Skeletal muscle satellite cell (primary cell): ENCODE measurements at regions not wholly inside any gene's neighbourhood (a gene's known extent, or its start where the extent isn't known, plus 50 kb on each side); places are given as distances from the start of the nearest gene placed in this dataset.
A peak's percentile ranks its signal among the peaks of the same experiment; 100 is the strongest.

ENCODE experiments used
- H3K27me3 ChIP-seq: 2 replicates; pipeline ENCODE4 v1.7.0; 2013; ENCODE audit warnings: low read length; ENCODE audit not compliant: control insufficient read depth, insufficient read depth
- H3K36me3 ChIP-seq: 2 replicates; pipeline ENCODE4 v1.7.0; 2013; ENCODE audit warnings: mild to moderate bottlenecking, control low read depth, low read length; ENCODE audit not compliant: insufficient read depth
- H3K4me1 ChIP-seq: 2 replicates; pipeline ENCODE4 v1.7.0; 2013; ENCODE audit warnings: low read length; ENCODE audit not compliant: control insufficient read depth, insufficient read depth
- H3K4me2 ChIP-seq: 2 replicates; pipeline ENCODE4 v1.7.0; 2013; ENCODE audit warnings: mild to moderate bottlenecking, low read length
- H3K4me3 ChIP-seq: 2 replicates; pipeline ENCODE4 v1.7.0; 2013; ENCODE audit warnings: low read length
- H3K9ac ChIP-seq: 2 replicates; pipeline ENCODE4 v1.7.0; 2013; ENCODE audit warnings: mild to moderate bottlenecking, low read depth, low read length, moderate library complexity
- H3K9me3 ChIP-seq: replicated peaks from 2 replicates; pipeline ENCODE4 v1.7.0; 2013; ENCODE audit warnings: mild to moderate bottlenecking, control low read depth, low read length

- H3K9ac ChIP-seq, result peak overlapping the region; percentile 74
- H3K27me3 ChIP-seq, result peaks cover 23% of the 10 kb centered on the region
Measured at GRCh38 chr15:70473581-70474370, 289.6 kb downstream of the UACA start.

GRCh38 chr15:70471517-70471916, 291.8 kb downstream of the UACA start:
- H3K27me3 ChIP-seq, result peaks cover 34% of the 10 kb centered on the region
- H3K4me3 ChIP-seq, result no peak overlapping the region

More at GRCh38 chr15:70473581-70474370, 289.6 kb downstream of the UACA start:
- Histone ChIP-seq H3K36me3 (no peaks in the 10 kb centered on the region), H3K4me1 (peaks cover 32% of the 10 kb centered on the region), H3K9me3 (no peaks in the 10 kb centered on the region), H3K4me3 (peak overlapping the region; percentile 65), H3K4me2 (peak overlapping the region; percentile 87)

GRCh38 chr15:70470556-70471191, 292.7 kb downstream of the UACA start:
- H3K9me3 ChIP-seq, result no peaks in the 10 kb centered on the region
- no peak overlapping the region for H3K9ac ChIP-seq
- peaks cover 42% of the 10 kb centered on the region for H3K27me3 ChIP-seq
- H3K4me3 ChIP-seq, result no peak overlapping the region
- H3K4me2 ChIP-seq, result no peak overlapping the region
- no peaks in the 10 kb centered on the region for H3K36me3 ChIP-seq
- peaks cover 24% of the 10 kb centered on the region for H3K4me1 ChIP-seq

More at GRCh38 chr15:70471517-70471916, 291.8 kb downstream of the UACA start:
- H3K9me3 ChIP-seq, result no peaks in the 10 kb centered on the region
- no peak overlapping the region for H3K9ac ChIP-seq
- H3K36me3 ChIP-seq, result no peaks in the 10 kb centered on the region
- no peak overlapping the region for H3K4me2 ChIP-seq
- peaks cover 32% of the 10 kb centered on the region for H3K4me1 ChIP-seq

GRCh38 chr15:70469651-70470555, 293.5 kb downstream of the UACA start:
- no peaks in the 10 kb centered on the region for H3K9me3 ChIP-seq
- peaks cover 19% of the 10 kb centered on the region for H3K4me1 ChIP-seq
- H3K9ac ChIP-seq, result no peak overlapping the region
- H3K4me3 ChIP-seq, result no peak overlapping the region
- H3K4me2 ChIP-seq, result no peak overlapping the region
- peaks cover 49% of the 10 kb centered on the region for H3K27me3 ChIP-seq
- H3K36me3 ChIP-seq, result no peaks in the 10 kb centered on the region

- H3K36me3 ChIP-seq, result no peaks in the 10 kb centered on the region
- no peak overlapping the region for H3K9ac ChIP-seq
- H3K27me3 ChIP-seq, result peaks cover 57% of the 10 kb centered on the region
- no peaks in the 10 kb centered on the region for H3K9me3 ChIP-seq
- peaks cover 12% of the 10 kb centered on the region for H3K4me1 ChIP-seq
- no peak overlapping the region for H3K4me2 ChIP-seq
- H3K4me3 ChIP-seq, result no peak overlapping the region
Measured at GRCh38 chr15:70469182-70469581, 294.2 kb downstream of the UACA start.

- Histone ChIP-seq H3K4me1 (no peaks in the 10 kb centered on the region), H3K4me3 (no peak overlapping the region), H3K9ac (no peak overlapping the region), H3K27me3 (peaks cover 78% of the 10 kb centered on the region), H3K4me2 (no peak overlapping the region), H3K9me3 (no peaks in the 10 kb centered on the region), H3K36me3 (no peaks in the 10 kb centered on the region)
Measured at GRCh38 chr15:70466895-70467529, 296.3 kb downstream of the UACA start.

- Histone ChIP-seq H3K4me3 (no peak overlapping the region), H3K9me3 (no peaks in the 10 kb centered on the region), H3K4me2 (no peak overlapping the region), H3K9ac (no peak overlapping the region), H3K36me3 (no peaks in the 10 kb centered on the region), H3K4me1 (no peaks in the 10 kb centered on the region), H3K27me3 (peaks cover 83% of the 10 kb centered on the region)
Measured at GRCh38 chr15:70466305-70466704, 297.1 kb downstream of the UACA start.

- Histone ChIP-seq H3K4me1 (no peaks in the 10 kb centered on the region), H3K4me2 (no peak overlapping the region), H3K9ac (no peak overlapping the region), H3K9me3 (no peaks in the 10 kb centered on the region), H3K4me3 (no peak overlapping the region), H3K36me3 (no peaks in the 10 kb centered on the region), H3K27me3 (peaks cover 82% of the 10 kb centered on the region)
Measured at GRCh38 chr15:70465812-70466211, 297.5 kb downstream of the UACA start.

- Histone ChIP-seq H3K4me1 (peaks cover 8% of the 10 kb centered on the region), H3K27me3 (peaks cover 70% of the 10 kb centered on the region)
Measured at GRCh38 chr15:70463453-70463834, 299.9 kb downstream of the UACA start.

GRCh38 chr15:70461992-70462391, 301.4 kb downstream of the UACA start:
- no peak overlapping the region for H3K4me2 ChIP-seq
- H3K9me3 ChIP-seq, result no peaks in the 10 kb centered on the region
- H3K36me3 ChIP-seq, result no peaks in the 10 kb centered on the region
- peaks cover 70% of the 10 kb centered on the region for H3K27me3 ChIP-seq
- H3K4me1 ChIP-seq, result peaks cover 8% of the 10 kb centered on the region
- H3K9ac ChIP-seq, result no peak overlapping the region
- no peak overlapping the region for H3K4me3 ChIP-seq

More at GRCh38 chr15:70463453-70463834, 299.9 kb downstream of the UACA start:
- Histone ChIP-seq H3K9me3 (no peaks in the 10 kb centered on the region), H3K4me2 (no peak overlapping the region), H3K9ac (no peak overlapping the region), H3K4me3 (no peak overlapping the region), H3K36me3 (no peaks in the 10 kb centered on the region)

GRCh38 chr15:70461017-70461416, 302.3 kb downstream of the UACA start:
- H3K36me3 ChIP-seq, result no peaks in the 10 kb centered on the region
- peaks cover 70% of the 10 kb centered on the region for H3K27me3 ChIP-seq
- H3K9me3 ChIP-seq, result no peaks in the 10 kb centered on the region
- H3K4me3 ChIP-seq, result no peak overlapping the region
- H3K9ac ChIP-seq, result no peak overlapping the region
- peaks cover 8% of the 10 kb centered on the region for H3K4me1 ChIP-seq
- no peak overlapping the region for H3K4me2 ChIP-seq
